NCI-H1048 (cell line): ENCODE measurements at regions not wholly inside any gene's neighbourhood (a gene's known extent, or its start where the extent isn't known, plus 50 kb on each side); places are given as distances from the start of the nearest gene placed in this dataset.

Source experiments
- DNase-seq: peaks from one replicate; lab custom pipeline; 2025; lab: John Stamatoyannopoulos, UW

DNA sequence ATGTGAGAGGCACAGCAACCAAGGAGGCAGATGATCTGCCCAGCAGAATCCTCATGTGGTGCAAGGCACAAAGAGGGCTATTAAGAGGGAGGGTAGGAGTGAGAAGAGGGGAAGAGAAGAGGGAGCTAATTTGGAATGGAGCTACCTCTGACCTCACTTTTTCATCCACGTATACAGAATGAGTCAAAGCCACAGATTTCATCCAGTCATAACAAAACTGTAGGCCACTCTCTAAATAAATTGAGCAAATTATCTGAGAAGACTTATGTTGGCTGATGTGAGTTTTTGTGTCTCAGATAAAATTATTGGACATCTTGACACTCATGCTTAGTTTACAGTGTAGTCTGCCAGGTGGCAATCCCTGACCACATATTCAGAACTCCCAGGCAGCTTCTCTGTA is 325.6 kb downstream of the TTLL7 start:
- DNase-seq, result no peak

DNA sequence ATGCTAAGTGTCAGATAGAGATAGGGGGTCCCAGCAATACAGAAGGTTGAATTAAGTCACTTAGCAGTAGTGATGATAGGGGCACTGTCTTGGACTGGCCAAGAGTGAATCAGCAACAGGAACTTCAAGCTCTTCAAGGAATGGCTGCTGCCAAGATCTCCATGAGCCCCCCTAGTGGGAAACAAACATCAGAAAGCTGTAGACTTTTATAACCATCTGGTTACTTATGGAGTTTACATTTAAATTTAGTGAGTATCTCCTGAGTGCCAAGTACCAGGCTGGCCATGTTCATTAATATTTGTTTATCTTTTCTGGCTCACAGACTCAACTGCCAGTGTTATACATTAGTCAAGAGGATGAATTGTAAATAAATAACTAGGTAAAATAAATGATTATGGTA is 327.3 kb downstream of the TTLL7 start:
- no peak for DNase-seq

DNA sequence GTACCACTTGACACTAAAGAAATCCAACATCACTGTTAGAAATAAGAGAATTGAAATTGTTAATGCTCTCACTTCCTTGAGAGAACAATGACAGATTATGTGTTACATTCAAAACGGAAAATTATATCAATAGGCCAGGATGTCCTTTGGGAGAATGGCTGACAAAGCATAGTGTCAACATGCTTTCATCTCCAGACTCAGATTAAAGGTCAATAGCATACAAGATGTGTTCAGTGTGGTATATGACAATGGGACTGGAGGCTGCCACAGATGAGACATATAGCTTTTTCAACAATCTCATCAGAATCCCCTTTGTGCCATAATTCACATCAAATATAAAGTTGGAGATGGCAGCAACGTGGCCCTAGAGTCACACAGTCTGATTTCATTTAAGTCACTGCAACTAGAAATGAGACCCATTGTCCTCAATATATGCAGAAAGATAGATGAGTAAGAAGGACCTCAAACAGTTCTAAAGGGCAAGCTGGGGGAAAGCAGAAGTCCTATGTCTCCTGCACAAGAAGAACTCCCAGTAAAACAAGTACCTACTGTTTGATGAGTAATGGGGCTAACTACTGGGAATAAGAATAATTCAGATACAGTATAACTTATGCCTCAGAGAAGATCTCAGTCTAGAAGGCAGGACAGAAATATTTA is 327.9 kb downstream of the TTLL7 start:
- DNase-seq, result no peak

DNA sequence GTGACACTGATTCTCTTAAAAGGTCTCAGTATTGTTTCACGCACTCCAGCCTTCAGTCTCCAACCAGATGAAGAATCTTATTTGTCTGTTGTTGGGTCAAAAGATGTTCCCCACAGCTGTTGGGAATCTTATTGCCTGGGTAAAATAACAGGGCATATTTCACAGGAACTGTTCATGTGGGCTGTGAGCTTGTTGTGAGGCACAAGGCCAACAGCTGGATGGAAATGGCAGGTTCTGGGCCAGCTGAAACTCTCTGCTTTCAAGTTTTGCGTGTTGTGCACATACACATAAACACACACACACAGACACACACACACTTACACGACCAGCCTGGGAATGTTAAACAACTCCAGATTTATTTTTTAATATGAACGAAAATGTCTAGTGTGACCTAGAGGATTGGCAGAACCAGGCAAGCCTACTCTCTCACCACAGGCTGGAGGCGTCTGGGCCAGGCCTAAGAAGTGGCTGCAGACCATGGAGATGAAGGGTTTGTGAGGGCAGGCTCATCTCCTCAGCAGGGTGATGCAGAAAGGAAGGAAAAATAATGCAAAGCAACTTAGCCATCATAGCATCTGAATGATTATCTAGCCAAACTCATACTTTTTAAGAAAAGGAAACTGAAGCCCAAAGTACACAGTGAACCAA is 357.0 kb downstream of the TTLL7 start:
- DNase-seq, result no peak

DNA sequence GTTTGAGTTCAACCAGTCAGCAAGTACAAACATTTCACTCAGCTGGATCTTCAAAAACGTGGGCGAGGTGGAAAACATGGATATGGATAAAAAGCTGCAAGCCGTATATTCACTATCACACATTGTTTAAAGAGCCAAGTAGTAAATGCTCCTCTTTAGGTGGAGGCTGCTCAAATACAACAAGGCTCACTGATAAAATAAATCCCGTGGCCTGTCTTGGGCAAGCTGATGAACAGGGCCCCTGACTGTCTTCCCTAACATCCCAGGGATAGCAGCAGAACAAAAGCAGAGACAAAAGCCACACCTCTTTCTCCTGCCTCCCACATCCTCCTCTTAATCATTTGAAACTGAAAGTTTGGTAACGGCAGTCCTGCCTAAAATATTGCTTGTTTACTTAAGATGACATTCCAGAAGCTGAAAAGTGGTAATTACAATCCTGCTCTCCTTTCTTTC is 357.7 kb downstream of the TTLL7 start:
- no peak for DNase-seq

DNA sequence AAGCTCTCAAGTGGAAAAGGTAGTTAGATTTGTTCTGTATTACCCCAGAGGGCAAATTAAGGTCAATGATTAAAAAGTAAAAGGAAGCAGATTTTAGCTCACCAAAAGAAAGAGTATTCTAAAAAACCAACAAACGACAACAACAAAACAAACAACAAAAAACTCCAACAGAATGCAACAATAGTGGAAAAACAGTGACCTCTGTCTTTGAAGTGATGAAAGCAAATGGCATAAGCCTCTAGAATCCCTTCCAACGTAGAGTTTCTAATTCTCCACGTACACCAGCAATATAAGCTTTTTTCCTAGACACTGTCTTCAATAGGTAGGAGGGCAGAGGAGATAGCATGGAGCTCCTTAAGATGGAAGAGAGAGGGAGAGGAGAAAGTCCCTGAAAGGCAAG is 359.1 kb downstream of the TTLL7 start:
- no peak for DNase-seq

DNA sequence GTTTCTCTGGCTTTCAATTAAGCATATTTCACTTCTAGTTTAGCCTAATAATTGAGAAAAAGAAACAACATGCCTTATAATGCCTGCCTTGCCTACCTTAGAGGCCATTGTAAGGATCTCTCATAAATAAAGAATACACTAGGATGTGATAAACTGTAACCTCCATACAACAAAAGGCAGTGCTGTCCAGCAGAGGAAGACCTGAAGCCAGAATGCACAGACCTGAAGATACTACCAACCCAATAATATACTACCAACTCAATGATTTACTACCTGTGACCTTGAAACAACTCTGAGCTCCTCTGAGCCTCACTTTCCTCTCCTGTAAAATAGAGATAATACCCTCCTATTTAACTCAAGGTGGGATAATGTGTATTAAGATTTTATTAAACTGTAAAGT is 361.3 kb downstream of the TTLL7 start:
- no peak for DNase-seq

DNA sequence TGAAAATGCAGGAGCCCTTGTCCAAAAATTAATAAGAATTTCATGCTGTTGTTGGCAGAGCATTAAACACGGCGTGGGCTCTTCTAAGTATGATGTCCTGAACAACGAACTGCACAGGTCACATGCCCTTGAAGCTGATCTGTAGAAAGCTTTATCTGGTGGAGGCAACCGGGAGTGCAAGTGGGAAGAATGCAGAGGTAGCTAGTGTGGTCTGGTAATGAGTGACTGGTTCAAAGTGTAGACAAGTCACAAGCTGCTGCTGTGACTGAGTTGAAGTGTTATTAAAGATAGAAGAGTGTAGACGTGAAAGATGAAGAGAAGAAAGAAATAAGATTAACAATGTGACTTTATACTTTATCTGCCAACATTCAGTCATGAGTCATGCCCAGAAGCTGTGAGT is 361.9 kb downstream of the TTLL7 start:
- no peak for DNase-seq

DNA sequence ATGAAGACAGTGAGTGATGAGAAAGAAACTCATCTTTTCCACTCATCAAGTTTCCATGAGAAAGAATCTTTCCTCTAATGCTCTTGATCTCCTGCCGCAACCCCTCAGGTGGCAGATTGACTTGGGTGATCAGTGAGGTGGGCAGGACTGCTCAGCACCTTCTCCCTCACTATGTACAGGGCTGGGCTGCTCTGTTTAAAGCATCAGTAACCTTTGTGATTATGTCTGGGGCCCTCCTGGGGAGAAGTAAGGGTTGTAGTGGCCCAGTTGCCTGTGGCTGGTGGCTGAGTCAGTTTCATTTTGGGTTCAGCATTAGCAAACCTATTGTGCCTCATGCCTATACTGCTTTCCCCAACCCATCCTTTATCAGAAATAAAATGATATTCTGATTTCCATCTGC is 366.0 kb downstream of the TTLL7 start:
- DNase-seq, result no peak

DNA sequence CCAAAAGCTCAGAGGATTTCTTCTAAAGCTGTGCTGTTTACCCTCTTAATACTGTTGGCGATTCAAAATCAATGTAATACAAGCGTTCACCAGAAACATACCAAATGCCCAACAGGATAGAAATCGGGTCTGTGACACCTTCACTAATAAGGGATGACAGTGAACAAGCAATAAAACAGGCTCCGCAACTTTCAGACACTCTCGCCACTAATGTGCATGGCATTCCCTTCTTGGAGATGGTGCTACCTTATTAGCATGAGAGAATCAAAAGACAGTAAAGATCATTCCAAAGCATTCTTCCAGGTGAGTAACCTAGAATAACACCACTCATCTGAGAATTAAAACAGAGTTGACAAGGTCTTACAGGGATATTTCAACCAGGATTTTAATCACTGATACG is 367.1 kb downstream of the TTLL7 start:
- DNase-seq, result no peak

DNA sequence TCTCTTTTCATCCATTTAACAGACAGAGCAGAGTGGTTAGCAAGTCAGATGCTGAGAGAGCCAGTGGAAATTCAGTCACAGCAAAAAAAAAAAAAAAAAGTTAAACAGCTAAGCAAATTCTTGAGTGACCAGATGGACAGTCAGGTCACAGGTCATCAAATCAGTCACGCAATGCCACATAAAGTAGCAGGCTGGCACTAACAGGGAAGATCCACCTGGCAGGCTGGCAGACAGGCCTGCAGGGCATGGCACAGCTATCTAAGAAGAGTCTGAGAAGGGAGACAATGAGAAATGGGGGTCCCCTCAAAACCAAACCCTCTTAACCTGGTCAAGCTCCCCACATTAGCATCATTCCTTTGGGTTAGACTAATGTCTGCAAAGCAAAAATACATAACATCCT is 371.9 kb downstream of the TTLL7 start:
- no peak for DNase-seq

DNA sequence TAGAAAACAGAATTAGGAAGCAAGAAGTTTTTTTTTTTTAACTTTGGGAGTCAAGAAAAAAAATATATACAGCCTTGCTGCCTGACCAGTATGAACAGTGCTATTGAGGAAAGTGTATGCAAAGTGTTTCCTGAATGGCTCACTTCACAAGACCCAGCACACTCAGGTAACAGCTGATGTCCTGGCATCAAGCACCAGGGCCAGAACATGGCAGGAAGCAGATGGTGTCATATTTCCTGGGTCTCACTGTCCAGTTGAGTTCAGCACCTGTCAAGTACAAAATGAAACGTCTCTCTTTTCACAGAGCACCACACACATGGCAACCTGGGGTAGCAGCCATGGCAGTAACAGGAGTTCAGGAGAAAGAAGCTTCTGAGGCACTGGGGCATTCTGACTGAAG is 372.3 kb downstream of the TTLL7 start:
- DNase-seq, result no peak

DNA sequence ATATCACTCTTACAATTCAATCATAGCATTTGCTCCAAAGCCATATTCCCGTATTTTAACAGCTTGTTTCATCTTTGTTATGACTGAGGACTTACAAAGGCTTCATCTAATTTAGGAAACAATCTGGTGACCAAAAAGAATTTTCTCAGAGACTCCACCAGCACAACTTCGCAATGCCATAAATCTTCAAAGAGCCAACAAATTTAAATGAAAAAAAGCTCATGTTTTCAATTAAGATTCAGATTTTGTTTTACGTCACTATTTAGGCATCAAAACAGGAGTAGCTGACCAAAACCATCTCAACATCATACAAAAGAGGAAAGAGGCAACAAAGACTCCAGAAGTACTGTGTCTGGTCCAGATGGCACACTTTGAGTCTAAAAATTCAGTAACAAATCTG is 373.3 kb downstream of the TTLL7 start:
- DNase-seq, result no peak

DNA sequence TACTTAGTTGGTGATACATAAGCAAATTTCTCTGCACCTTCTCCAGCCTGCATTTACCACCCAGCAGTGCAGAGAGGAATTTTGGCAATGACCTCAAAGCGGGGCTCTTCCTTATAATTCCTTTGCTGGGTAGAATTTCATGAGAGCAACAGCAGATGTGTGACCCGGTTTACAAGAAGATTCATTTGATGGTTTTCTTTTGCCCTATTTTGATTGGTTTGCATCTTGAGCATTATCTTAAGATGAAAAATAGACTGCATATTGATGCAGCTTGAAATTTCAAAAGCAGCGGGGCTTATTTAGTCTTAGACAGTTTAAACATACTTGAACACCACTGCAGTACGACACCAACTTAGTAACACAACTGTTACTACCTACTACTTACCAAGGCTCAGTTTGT is 378.9 kb downstream of the TTLL7 start:
- no peak for DNase-seq

DNA sequence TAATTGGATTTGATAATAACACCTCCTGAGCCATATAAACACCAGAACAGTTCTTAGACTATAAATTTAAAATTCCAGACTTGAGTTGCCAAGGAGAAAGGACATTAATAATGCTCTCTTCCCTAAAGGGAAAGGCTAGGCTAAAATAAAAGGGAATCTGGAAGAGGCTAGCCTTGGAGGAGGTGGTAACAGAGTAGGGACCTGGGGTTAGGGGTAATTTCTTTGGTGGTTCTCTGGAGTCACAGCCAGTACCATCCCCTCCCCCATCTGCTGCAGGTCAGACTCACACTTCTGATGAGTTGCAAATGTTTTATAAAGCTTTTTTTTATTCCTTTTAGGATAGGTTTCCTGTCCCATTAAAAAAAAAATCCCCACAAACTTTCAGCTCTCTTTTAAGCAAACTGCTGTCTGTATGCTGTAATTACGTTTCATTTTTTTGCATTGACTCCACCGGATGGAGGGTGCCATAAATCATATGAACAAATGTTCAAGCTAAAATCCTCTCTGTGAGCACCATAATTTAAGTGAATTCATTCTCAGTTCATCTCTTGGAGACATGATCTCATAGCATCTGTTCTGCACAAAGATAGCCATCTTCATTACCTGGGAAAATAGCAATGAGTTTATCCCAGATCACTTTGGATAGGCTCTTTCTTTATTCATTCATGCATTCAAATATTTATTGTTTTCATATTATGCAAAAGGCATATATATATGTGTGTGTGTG is 379.6 kb downstream of the TTLL7 start:
- DNase-seq, result no peak

DNA sequence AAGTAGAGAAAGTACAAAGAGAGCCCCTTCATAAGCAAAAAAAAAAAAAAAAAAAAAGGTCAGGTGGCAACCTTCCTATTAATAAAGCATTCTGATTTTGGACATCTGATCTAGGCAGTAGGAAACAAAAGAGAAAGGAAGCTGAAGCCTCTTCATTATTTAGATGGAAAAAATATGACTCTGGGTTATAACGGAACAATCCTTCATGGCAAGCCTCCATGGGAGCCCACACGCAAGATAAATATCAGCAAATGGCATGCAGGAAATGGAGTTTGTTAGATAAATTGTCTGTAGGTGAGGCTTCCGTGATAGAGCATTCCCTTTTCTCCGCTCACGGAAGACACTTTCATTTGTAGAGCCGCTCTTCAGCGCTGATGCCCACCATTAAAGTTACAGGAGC is 381.0 kb downstream of the TTLL7 start:
- no peak for DNase-seq

DNA sequence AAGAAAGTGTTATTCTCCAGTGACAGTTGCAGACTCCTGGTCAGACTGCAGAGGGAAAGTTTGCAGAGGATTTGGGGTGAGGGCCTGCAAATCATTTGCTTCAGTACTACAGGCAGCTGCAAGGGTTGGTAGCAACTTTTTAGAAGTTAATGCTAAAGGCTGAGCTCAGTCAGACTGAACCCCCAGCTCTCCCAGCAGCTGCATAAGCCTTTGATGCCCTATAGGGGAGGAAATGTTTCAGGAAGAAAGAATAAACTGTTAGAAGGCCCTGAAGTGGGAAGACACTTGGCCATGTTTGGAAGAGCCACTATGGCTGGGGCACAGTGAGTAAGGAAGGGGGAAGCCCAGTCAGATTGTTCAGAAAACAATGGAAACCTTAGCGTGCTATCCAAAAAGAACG is 383.6 kb downstream of the TTLL7 start:
- no peak for DNase-seq

DNA sequence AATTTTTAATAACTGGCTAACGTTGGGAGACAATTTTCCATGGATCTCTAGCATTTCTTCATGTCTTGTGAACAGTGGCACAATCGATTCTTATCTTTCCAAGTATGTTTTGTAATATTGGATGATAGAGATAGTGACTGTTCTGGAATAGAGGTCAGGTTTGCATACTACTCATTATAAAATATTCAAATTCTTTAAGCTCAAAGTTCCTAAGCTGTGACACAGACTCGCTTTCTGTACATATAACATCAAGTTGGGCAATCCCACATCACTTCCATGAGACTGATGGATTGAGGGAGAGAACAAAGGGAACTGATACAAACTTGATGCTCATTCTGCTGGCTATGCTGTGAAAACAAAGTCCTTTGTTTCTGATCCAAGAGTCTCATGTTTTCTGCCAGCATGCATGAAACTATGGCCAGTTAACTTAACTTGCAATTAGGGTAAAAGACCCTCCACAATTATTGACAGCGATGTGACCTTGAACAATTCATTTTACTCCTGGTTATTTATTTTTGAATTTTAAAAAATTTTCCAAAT is 392.4 kb downstream of the TTLL7 start:
- no peak for DNase-seq

DNA sequence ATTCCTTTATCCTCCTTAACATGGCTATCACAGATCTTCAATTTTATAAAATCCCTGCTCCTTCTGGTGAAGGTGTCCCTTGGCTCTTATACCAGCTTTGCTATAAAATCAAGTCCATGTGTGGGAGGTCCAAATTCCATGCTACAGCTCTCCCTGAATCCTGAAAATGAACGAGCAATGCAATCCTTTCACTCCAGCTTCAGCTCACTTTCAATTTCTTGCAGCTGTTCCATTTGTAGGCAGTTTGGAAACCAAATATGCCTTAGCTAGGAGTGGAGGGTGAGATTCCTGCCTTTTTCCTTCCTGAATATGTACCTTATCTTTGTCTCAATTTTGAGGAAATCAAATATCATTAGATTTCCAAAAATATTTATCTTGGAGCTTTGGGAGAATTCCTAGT is 402.6 kb downstream of the TTLL7 start:
- DNase-seq, result no peak

DNA sequence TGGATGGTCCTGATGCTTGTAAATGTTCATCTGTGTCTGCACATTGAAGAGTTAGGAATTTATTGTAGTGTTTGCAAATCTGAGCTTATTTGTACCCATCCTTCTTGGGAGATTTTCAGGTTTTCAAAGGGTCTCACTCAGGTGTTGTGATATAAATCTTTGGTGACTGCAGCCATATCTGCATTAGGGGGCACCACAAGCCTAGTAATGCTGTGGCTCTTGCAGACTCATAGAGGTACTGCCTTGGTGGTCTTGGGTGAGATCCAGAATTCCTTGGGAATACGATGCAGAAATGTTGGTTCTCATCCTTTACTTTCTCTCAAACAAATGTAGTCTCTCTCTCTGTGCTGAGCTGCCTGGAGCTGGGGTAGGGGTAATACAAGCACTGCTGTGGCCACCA is 405.9 kb downstream of the TTLL7 start:
- no peak for DNase-seq

DNA sequence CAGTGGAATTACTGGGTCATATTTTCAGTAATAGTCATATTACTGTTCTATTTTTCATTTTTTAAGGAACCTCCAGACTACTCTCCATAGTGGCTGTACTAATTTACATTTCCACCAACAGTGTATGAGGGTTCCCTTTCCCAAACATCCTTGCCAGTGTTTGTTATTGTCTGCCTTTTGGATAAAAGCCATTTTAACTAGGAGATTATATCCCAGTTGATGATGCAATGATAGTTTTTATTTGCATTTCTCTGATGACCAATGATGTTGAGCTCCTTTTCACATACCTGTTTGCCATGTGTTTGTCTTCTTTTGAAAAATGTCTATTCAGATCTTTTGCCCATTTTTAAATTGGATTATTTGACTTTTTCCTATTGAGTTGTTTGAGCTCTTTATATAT is 410.8 kb downstream of the TTLL7 start:
- no peak for DNase-seq

DNA sequence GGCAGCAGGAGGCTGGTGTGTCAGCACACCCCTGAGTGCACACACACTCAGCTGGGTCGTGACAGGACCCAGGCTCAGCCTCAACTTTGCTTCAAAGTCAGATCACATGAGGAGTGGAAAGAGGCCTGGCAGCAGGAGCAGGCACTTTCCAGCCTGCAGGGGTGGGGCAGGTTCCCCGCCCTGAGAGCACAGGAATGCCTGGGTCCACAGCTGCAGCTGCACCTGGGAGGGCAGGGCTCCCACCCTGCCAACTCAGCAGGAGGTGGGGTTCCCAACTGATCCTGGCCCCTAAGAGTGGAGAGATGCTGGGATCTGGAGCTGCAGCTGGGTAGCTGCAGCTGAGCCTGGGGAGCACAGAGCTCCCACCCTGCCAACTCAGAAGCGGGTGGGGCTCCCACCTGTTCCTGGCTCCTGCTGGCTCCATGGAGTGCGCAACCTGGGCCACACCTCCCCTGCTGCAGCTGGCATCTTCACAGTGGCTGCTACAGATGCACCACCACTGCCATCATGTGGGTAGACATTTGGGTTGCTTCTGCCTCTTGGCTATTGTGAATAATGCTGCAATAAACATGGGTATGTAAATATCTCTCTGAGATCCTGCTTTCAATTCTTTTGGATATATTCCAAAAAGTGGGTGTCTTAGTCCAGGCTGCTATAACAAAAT is 415.4 kb downstream of the TTLL7 start:
- no peak for DNase-seq

DNA sequence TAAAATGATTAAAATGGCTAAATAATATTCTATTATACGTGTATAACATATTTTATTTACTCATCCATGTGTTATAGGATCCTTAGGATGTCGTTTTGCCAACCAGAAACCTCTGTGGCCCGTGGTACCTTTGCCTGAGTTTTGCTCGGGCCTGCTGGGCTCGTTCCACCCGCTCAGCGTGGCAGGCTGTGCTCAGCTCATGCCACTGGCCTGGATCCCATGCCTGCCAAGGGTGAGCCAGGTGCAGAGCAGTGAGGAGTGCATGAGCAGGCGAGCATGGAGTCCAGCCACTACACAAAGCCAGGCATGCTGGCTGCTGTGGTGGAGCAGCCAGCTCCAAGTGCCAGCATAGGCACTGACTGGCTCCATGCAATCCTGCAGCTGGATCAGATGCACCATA is 417.2 kb downstream of the TTLL7 start:
- no peak for DNase-seq
